ENCODE measurements at regions not wholly inside any gene's neighbourhood (a gene's known extent, or its start where the extent isn't known, plus 50 kb on each side); places are given as distances from the start of the nearest gene placed in this dataset.

DNA sequence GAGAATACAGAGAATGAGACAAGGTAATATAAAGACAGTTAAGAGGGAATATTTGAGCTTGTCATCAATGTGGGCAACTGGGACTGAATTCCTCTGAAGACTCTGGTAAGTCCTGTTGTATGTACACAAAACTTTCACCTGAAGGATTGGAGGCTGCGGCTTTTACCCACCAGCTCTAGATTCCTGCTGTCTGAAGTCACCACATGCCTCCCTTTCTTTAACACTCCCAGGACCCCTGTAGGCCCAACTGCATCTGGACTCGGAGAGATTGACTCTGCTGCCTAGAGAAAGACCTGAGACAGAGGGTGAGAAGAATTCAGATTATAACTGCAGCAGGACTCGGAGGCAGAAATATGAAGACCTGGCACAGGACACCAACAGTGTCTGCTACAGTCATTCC, 1048.0 kb downstream of the PDHA2 start:
- intact Hi-C loops (cut with DNase I; ENCODE audit: low total_unique reads) = loop anchor here (5.0 kb wide), 1 partner anchor 1696 kb away; no protein-coding TSS in a partner anchor
- 80 to 85% methylated on average over 3 of the region's 3 CpGs for WGBS, 2 donors
- no peak overlapping the region for H3K4me3 ChIP-seq (ENCODE audit: low read depth, poor library complexity, severe bottlenecking)
- DNase-seq (ENCODE audit: low spot score in 2 of 2) = no peak
- no peak for TF ChIP-seq POLR2A (IDR thresholded peaks at IDR 0.05)
- TF ChIP-seq, protein P1, sequence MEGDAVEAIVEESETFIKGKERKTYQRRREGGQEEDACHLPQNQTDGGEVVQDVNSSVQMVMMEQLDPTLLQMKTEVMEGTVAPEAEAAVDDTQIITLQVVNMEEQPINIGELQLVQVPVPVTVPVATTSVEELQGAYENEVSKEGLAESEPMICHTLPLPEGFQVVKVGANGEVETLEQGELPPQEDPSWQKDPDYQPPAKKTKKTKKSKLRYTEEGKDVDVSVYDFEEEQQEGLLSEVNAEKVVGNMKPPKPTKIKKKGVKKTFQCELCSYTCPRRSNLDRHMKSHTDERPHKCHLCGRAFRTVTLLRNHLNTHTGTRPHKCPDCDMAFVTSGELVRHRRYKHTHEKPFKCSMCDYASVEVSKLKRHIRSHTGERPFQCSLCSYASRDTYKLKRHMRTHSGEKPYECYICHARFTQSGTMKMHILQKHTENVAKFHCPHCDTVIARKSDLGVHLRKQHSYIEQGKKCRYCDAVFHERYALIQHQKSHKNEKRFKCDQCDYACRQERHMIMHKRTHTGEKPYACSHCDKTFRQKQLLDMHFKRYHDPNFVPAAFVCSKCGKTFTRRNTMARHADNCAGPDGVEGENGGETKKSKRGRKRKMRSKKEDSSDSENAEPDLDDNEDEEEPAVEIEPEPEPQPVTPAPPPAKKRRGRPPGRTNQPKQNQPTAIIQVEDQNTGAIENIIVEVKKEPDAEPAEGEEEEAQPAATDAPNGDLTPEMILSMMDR (IDR thresholded peaks at IDR 0.05) = no peak

DNA sequence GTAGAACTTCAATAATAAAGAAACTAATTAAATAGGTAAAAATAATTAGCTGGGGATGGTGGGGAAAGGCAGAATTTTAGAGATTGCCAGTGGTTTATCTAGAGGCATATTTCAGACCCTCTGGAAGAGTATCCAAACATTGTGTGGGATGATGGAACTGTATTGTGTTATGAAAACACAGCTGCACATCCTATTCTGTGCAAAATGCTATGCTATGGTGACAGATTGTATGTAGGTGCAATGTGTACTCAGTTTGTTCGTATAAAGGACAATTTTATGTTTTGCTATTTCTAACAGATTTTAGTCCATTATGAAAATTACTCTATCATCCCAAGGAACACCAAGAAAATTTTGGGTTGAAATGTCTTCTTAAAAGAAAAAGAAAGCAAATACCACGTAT, 1054.7 kb downstream of the PDHA2 start:
- TF ChIP-seq, protein P1 (IDR thresholded peaks at IDR 0.05) = no peak
- TF ChIP-seq POLR2A (IDR thresholded peaks at IDR 0.05) = no peak
- intact Hi-C loops (cut with DNase I; ENCODE audit: low total_unique reads) = no loop called here
- WGBS, 2 donors = 78% methylated on average over 2 of the region's 2 CpGs
- no peak for DNase-seq (ENCODE audit: low spot score in 2 of 2)
- no peak overlapping the region for H3K4me3 ChIP-seq (ENCODE audit: low read depth, poor library complexity, severe bottlenecking)

DNA sequence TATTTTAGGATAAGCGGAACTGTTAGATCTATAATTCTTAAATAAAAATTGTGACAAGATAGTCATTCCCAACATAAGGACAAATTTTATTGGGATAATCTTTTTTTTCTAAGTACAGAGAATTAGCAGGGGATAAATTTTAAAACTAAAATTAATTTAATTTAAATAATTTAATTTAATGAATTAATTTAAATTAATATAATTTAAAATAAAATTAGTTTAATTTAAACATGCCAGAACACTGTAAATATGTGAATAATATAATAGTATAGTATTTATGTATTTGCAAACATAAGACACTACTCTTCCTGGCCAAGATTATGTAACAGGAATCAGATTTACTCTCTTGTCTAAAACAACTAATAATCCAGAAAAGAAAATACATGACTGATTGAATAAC, 1055.9 kb downstream of the PDHA2 start:
- TF ChIP-seq, protein P1 (IDR thresholded peaks at IDR 0.05) = no peak
- TF ChIP-seq POLR2A (IDR thresholded peaks at IDR 0.05) = no peak
- DNase-seq (ENCODE audit: low spot score in 2 of 2) = no peak
- intact Hi-C loops (cut with DNase I; ENCODE audit: low total_unique reads) = no loop called here
- no peak overlapping the region for H3K4me3 ChIP-seq (ENCODE audit: low read depth, poor library complexity, severe bottlenecking)
- WGBS, 2 donors = 96 to 98% methylated on average over 1 of the region's 1 CpG

- TF ChIP-seq POLR2A (IDR thresholded peaks at IDR 0.05) = no peak
- TF ChIP-seq, protein P1 (IDR thresholded peaks at IDR 0.05) = no peak
- DNase-seq (ENCODE audit: low spot score in 2 of 2) = no peak
- intact Hi-C loops (cut with DNase I; ENCODE audit: low total_unique reads) = no loop called here
- no peak overlapping the region for H3K4me3 ChIP-seq (ENCODE audit: low read depth, poor library complexity, severe bottlenecking)
- 80% methylated on average over 3 of the region's 3 CpGs for WGBS, 2 donors
Measured at GRCh38 chr4:96912716-96913115, 1072.8 kb downstream of the PDHA2 start.

GRCh38 chr4:96913441-96914080, 1073.7 kb downstream of the PDHA2 start:
- WGBS, 2 donors = 46 to 49% methylated on average over 2 of the region's 2 CpGs
- TF ChIP-seq, protein P1 (IDR thresholded peaks at IDR 0.05) = no peak
- no peak for TF ChIP-seq POLR2A (IDR thresholded peaks at IDR 0.05)
- intact Hi-C loops (cut with DNase I; ENCODE audit: low total_unique reads) = no loop called here
- no peak overlapping the region for H3K4me3 ChIP-seq (ENCODE audit: low read depth, poor library complexity, severe bottlenecking)
- DNase-seq (ENCODE audit: low spot score in 2 of 2) = no peak

DNA sequence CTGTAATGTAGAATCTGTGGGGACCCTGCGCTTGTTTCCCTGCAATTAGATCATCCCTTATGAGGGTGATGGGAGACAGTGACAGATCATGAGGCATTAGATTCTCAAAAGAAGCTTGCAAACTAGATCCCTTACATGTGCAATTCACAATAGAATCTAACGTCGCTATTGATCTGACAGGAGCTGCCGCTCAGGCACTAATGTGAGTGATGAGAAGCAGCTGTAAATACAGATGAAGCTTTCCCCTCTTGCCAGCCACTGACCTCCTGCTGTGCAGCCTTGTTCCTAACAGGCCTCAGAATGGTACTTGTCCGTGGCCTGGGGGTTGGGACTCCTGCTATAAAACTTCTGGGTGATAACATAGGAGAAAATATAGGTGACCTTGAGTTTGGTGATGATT, 1076.8 kb downstream of the PDHA2 start:
- intact Hi-C loops (cut with DNase I; ENCODE audit: low total_unique reads) = no loop called here
- no peak for DNase-seq (ENCODE audit: low spot score in 2 of 2)
- no peak overlapping the region for H3K4me3 ChIP-seq (ENCODE audit: low read depth, poor library complexity, severe bottlenecking)
- WGBS, 2 donors = 60 to 64% methylated on average over 5 of the region's 5 CpGs
- TF ChIP-seq, protein P1 (IDR thresholded peaks at IDR 0.05) = no peak
- TF ChIP-seq POLR2A (IDR thresholded peaks at IDR 0.05) = no peak
